ENCODE measurements at regions not wholly inside any gene's neighbourhood (a gene's known extent, or its start where the extent isn't known, plus 50 kb on each side); places are given as distances from the start of the nearest gene placed in this dataset.

GRCh38 chr1:20426923-20427322, 59.1 kb downstream of the CAMK2N1 start:
- no peak for DNase-seq
- Histone ChIP-seq H3K27ac (no peak overlapping the region), H3K4me3 (no peak overlapping the region), H3K4me1 (no peaks in the 10 kb centered on the region), H3K27me3 (no peaks in the 10 kb centered on the region), H3K9me3 (peaks cover 0 to 13% of the 10 kb centered on the region in 2 donors), H3K36me3 (no peaks in the 10 kb centered on the region)
- TF ChIP-seq CTCF (IDR thresholded peaks at IDR 0.05) (no peak), POLR2A (IDR thresholded peaks at IDR 0.05) (no peak)
- intact Hi-C loops (cut with DNase I; ENCODE audit: low total_unique reads) = no loop called here

GRCh38 chr1:20426371-20426770, 59.6 kb downstream of the CAMK2N1 start:
- no peak overlapping the region for H3K27ac ChIP-seq
- H3K4me1 ChIP-seq = no peaks in the 10 kb centered on the region
- H3K4me3 ChIP-seq = no peak overlapping the region
- no peaks in the 10 kb centered on the region for H3K36me3 ChIP-seq
- TF ChIP-seq POLR2A (IDR thresholded peaks at IDR 0.05) (no peak), CTCF (IDR thresholded peaks at IDR 0.05) (no peak)
- no peaks in the 10 kb centered on the region for H3K27me3 ChIP-seq
- H3K9me3 ChIP-seq = peaks cover 0 to 13% of the 10 kb centered on the region in 2 donors
- no peak for DNase-seq
- intact Hi-C loops (cut with DNase I; ENCODE audit: low total_unique reads) = no loop called here

- no peaks in the 10 kb centered on the region for H3K27me3 ChIP-seq
- no peak overlapping the region for H3K4me3 ChIP-seq
- TF ChIP-seq POLR2A (IDR thresholded peaks at IDR 0.05) (no peak), CTCF (IDR thresholded peaks at IDR 0.05) (no peak)
- H3K4me1 ChIP-seq = no peaks in the 10 kb centered on the region
- intact Hi-C loops (cut with DNase I; ENCODE audit: low total_unique reads) = no loop called here
- H3K27ac ChIP-seq = no peak overlapping the region
- no peaks in the 10 kb centered on the region for H3K36me3 ChIP-seq
- DNase-seq = no peak
- H3K9me3 ChIP-seq = peaks cover 0 to 13% of the 10 kb centered on the region in 2 donors
These were observed 60.4 kb downstream of the CAMK2N1 start for GRCh38 chr1:20425622-20426021.

- intact Hi-C loops (cut with DNase I; ENCODE audit: low total_unique reads) = no loop called here
- H3K9me3 ChIP-seq = peaks cover 0 to 13% of the 10 kb centered on the region in 2 donors
- no peaks in the 10 kb centered on the region for H3K27me3 ChIP-seq
- no peaks in the 10 kb centered on the region for H3K36me3 ChIP-seq
- no peak for DNase-seq
- H3K4me3 ChIP-seq = no peak overlapping the region
- no peaks in the 10 kb centered on the region for H3K4me1 ChIP-seq
- no peak overlapping the region for H3K27ac ChIP-seq
- no peak for TF ChIP-seq POLR2A (IDR thresholded peaks at IDR 0.05)
- no peak for TF ChIP-seq CTCF (IDR thresholded peaks at IDR 0.05)
These were observed 62.7 kb downstream of the CAMK2N1 start for GRCh38 chr1:20423169-20423795.

GRCh38 chr1:20421441-20421840, 64.6 kb downstream of the CAMK2N1 start:
- no peak overlapping the region for H3K4me3 ChIP-seq
- TF ChIP-seq POLR2A (IDR thresholded peaks at IDR 0.05) (no peak), CTCF (IDR thresholded peaks at IDR 0.05) (no peak)
- peaks cover 0 to 13% of the 10 kb centered on the region in 2 donors for H3K9me3 ChIP-seq
- DNase-seq = no peak
- intact Hi-C loops (cut with DNase I; ENCODE audit: low total_unique reads) = no loop called here
- H3K4me1 ChIP-seq = no peaks in the 10 kb centered on the region
- H3K27ac ChIP-seq = no peak overlapping the region
- H3K27me3 ChIP-seq = no peaks in the 10 kb centered on the region
- H3K36me3 ChIP-seq = no peaks in the 10 kb centered on the region

Data from uterus (tissue), 3 donors.